ENCODE measurements at regions not wholly inside any gene's neighbourhood (a gene's known extent, or its start where the extent isn't known, plus 50 kb on each side); places are given as distances from the start of the nearest gene placed in this dataset.

- TF ChIP-seq POLR2A (IDR thresholded peaks at IDR 0.05) (no peak), POLR2AphosphoS5 (IDR thresholded peaks at IDR 0.05; ENCODE audit: insufficient read depth in 1 of 2, low read depth in 1 of 2) (no peak), CTCF (IDR thresholded peaks at IDR 0.05) (no peak)
Measured at GRCh38 chrX:125786316-125786715, 379.8 kb downstream of the DCAF12L2 start.
